Eye (tissue), 1 donor: ENCODE measurements at regions not wholly inside any gene's neighbourhood (a gene's known extent, or its start where the extent isn't known, plus 50 kb on each side); places are given as distances from the start of the nearest gene placed in this dataset.

Experiments
- DNase-seq: peaks from one replicate; pipeline ENCODE4 v3.0.0-alpha.2; 2015

DNA sequence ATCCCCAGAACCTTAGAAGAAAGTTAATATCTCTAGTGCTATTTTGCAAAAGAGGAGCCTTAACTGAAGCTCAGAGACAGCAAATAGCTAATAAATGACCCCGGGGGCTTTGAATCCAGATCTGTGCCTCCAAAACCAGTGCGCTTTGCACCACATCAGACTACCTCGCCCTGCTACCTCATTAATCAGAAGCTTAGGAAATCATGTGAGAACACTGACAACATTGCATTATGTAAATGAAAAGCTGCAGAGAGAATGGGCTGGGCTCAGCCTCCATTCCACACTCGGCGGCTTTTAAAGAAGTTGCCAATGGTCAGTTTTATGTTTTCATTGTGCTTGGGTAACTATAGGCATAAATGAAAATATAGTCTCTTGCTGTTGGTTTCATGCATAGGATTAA lies 54.0 kb upstream of the STMND1 start:
- no peak for DNase-seq

DNA sequence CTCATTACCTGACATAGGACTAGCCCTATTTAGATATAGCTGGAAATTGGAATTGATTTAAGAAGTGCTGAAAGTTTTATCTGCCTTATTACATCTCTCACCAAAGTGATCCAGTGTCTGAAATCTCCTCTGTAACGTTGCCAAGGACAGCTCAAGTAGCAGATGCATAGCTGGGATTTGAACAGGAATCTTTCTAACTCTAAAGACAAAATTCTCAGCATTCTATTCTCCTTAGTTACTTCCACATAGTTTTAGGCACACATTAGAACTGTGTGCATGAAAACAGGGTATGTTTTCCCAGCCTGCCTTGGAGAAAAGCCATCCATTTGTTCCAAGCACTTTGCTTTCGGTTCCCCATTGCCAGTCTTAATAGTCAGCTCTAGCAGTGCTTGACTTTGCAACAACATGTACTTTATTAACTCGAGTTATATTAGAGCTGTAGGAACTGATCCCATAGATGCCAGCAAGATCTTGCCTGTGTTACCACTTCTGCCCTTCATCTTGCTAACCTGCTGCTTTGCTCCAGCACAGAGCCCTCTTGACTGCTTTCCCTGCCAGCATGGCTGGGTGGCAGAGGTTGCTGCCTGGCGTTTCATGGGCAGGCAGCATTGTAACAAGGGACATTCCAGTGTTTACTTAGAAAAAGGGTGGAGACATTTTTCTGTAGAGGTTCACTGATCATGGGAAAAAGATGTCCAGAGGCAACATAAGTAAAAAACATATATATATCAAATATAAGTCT lies 56.1 kb upstream of the STMND1 start:
- no peak for DNase-seq

DNA sequence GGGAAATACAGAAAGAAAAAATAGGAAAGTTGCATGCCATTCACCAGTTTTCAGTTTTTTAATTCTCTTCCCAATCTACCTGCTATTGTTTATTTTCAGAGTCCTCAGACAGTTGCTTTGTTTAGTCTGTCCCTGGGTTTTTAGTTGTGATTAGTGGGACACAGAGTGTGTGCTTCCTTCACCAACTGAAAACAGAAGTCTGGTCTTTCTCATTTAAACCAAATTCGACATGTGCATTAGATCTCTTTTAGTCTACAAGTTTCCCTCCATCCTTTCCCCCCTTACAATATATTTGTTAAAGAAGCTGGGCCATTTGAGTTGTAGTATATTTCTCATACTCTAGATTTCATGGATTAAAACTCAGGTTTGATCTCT lies 58.7 kb upstream of the STMND1 start:
- DNase-seq: no peak

DNA sequence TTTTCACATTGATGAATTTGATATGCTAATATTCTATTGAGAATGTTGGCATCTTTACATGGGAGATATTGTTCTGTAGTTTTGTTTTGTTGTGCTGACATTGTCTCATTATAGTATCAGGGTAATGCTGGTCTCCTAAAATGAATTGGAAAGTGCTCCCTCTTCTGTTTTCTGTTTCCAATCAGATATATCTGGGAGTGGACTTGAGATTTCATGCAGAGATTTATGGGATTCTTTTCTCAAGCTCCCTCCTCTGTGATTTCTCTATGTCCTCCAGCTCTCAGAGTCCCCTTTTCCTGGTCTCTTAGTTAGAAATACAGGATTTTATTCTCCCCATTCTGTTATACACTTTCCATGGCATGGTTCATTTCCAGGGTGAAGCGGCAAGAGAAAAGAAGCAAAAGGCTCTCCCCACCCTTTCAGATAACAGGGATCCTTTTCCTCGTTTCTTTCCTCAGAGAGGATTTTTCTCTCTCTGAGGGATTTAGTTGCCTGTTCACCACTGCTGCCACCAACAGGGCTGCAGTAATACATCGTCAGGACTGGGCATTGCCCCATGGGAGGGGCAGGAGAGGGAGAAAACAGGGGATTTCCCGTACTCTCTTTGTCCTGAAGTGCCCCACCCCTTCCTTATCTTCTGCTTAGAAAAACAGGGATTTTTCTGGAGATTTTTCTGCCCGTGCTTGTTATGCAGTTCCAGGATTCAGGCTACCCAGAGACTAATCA lies 59.3 kb upstream of the STMND1 start:
- no peak for DNase-seq

DNA sequence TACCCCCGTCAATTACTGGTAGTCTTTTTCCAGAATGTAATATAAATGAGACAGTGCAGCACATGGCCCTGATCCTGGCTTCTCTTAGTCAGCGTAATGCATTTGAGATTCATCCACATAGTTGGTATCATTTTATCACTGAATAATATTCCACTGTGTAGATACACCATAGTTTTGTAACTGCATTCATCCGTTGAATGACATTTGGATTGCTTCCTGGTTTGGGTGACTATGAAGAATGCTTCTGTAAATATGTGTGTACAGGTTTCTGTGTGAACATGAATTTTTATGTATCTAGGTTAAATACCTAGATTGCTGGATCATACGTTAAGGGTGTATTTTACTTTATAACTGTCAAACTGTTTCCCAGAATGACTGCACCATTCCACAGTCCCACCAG lies 62.6 kb upstream of the STMND1 start:
- DNase-seq: no peak

DNA sequence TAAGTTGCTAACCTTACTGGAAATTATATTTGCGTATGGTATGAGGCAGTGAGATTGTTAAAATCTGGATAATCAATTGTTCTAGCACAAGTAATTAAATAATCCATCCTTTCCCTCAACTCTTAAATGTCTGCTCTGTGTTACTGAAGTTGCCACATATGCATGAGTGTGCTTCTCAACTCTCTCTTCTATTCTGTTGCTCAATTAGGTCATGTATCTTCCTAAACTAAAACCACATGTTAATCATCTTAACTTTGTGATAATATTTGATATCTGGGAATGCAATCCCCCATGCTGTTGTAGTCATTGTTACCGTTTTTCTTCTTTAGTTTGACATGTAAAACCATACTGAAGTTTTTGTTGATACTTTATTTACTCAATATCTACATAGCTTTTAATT lies 63.5 kb upstream of the STMND1 start:
- DNase-seq: no peak

DNA sequence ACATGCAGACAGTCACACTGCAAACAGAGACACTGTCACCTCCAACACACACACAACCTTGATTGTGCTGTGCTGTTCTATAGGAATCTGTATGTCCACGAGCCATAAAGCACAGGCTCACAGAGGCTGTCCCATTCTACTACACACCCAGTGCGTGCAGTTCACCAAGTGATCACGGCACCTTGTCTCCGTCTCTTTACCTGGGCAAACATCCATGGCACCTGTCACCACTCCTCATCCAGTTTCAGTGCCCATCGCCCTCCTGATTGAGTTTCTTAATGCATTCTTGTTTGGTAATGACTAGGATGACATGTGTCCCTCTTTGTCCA lies 65.8 kb upstream of the STMND1 start:
- DNase-seq: no peak

DNA sequence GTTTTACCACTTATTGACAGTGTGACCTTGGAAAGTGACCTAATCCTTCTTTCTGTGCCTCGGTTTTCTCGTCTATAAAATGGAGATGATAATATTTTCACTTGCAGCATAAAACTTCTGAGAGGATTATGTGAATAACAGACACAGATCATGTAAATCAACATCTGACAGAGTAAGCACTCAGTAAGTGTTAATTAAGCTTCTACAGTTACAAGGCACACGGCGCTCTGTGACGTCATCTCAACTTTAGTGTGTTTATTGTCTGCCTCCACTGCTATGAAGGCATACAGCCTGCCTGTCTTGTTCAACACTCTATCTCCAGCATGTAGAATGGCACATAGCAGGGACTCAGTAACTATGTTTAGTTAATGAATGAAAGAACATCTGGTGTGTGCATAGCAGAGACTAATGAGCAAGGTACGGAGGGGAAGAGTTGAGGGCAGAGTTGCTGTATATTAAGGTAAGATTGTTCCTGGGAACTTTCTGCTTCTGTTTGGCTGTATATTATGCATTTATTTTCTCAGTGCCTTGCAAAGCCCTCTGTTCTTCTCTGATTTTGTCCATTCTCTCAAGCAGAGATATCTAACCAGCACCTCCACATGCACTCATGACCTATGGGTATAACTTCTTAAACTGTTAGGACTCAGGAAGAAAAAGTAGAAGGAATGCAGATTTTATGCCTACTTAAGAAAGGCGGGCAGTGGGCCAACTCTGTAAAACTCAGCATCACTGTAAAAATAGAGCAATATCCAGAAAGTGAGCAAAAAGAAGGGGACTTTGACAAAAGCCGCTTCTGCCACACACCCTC lies 66.4 kb upstream of the STMND1 start:
- DNase-seq: no peak

DNA sequence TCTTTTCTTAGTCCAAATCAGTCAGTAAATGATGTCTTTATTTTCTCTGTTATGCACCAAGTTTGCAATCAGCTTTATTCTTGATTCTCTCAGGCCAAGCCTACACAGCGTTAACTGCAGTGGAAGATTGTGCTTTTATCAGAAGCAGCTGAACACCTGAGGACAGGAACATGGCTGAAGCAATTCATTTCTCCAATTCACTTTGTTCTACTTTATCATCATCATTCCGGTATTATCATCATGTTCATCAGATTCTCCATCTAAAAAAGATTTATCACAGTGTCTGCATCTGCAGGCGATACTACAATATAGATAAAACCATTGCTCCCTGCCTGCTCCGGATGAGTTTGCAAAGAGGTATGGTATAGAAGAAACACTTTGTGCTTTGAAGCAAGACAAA lies 68.1 kb upstream of the STMND1 start:
- no peak for DNase-seq

DNA sequence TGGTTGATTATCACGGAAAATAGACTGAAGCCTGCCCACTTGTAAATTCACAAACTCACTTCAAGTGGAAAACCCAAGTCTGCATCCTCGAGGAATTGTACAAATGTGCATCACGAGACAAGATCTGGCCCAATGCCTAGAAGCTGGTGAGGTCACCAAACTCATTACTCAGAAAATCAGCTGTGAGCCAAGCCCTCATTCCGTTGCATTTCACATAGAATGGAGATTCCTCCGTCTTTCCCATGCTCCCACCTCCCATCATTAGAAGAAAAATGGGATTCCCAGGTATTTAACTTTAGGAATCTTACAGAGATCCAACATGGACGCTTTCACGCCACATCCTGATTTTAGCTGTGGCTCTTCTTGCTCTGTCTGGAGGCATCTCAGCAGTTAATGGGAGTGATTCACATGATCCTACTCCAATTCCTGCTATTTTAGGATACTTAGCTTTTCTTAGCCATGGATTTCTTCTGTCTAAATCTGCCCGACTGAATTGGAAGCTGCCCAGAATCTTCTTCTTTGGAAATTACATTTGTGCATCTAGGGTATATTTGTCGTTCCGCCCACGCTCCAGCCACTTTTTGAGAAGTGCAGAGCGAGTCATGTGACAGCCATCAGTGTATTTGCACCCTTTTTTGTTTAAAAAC lies 68.7 kb upstream of the STMND1 start:
- DNase-seq: peak; percentile 87

DNA sequence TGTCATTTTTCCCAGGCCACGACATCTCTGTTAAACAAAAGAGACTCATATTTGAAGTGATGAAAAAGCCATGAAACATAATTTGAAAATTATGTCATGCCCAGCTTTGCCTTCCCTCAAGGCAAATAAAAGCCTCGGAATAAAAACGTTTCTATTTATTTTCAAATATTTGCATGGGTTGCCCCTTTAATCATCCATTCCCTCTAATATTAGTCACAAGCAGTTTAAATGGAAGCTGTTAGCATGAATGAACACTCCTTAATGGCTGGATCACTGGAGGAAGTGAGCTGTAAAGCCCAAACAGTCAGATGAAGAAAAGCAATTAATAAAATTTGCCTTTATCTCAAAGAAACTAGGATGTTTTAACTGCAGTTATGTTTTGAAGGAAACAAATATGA lies 69.3 kb upstream of the STMND1 start:
- no peak for DNase-seq

DNA sequence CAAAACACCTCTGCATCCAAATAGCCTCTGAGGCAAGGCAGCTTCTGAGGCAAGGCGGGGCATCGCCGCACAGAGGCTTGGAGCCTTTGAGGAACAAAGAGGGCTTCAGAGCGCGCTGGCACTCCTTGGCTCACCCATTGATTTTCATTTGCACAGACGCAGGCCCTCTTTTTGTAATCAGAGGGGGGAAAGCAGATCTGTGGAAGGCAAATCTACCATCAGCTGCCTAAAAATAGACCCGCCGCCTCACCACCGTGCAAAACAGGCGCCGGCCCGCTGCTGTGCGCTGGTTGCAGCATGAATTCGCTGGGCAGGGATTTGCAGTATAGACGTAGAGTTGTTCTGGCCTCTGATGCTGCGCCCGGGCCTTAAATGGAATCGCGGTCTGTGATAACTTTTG lies 69.9 kb upstream of the STMND1 start:
- DNase-seq: no peak

DNA sequence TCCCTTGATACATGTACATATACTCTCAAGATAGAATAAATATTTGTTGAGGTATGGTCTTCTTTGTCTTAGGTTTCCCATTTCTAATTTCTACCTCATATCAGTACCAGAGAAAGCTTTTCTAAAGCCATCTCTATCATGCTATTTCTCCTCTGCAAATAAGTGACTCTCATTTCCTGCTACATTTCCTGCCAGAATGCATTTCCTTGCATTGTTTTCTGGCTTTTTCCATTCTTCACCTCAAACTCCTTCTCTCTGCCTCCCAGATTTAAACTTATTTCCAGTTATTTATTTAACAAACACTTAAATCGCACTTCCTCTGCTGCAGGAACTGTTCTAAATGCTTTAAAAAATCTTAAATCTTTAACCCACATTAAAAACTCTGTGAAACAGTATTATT lies 74.4 kb upstream of the STMND1 start:
- DNase-seq: no peak

DNA sequence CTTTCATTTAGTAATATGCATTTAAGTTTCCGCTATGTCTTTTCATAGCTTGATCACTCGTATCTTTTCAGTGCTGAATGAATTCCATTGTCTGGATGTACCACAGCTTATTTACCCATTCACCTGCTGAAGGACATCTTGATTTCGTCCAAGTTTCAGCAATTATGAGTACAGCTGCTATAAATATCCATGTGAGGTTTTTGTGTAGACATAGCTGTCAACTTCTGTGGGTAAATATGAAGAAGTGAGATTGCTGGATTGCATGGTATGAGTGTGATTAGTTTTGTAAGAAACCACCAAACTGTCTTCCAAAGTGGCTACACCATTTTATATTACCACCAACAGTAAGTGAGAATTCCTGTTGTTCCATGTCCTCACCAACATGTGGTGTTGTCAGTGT lies 79.2 kb upstream of the STMND1 start:
- DNase-seq: no peak

DNA sequence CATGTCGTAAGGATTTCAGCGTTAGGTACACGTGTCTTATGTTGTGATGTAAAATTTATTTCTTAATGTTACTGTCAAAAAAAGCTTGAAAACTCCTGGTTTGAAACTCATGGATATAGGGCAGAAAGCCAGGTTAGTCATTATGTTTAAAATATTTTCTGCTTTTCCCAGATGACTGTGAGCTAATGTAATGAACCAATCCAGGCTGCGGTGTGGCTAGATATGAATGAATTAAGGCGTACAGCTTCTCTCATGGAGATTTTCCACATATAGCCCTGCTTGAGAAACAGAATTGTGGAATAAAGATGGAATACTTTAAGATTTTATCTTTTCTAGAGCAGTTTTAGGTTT lies 80.3 kb upstream of the STMND1 start:
- DNase-seq: peak; percentile 34

DNA sequence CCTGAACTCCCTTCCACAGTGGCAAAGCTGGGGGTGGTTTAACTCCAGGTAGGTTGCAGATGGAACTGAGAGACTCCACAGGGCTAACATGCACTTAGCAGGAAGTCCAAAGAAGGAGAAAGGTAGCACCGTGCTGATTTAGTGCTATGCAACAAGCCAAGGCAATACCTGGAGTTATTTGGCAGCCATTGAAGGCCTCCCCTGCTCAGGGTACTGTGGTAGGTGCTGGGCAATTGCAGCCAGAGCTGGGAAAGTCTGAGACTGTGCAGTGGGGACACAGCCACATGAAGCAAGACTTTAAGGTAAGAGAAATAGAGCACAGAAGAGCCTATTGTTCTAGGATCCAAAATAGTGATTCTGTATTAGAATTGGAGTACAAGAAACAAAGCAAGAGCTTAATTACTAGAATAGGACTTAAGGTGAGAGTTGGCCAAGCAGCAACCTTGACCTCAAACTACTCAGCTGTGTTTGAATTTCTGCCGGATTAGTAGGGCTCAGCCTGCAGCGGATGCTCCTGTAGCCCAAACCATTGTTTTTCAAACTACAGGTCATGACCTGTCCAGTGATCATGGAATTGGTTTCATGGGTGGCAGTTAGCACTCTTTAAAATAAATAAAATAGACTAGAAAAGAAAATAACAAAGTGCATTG lies 80.8 kb upstream of the STMND1 start:
- no peak for DNase-seq

DNA sequence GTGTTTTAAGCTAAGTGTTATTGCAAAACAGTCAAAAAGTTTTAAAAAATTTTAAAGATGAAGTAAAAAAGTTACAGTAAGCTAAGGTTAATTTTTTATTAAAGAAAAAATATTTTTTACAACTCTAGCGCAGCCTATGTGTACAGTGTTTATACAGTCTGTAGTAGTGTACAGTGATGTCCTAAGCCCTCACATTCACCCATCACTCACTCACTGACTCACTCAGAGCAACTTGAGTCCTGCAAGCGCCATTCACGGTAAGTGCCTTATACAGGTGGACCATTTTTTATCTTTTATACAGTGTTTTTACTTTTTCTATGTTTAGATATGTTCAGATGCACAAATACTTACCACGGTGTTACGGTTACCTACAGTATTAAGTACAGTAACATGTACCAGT lies 83.4 kb upstream of the STMND1 start:
- DNase-seq: no peak

DNA sequence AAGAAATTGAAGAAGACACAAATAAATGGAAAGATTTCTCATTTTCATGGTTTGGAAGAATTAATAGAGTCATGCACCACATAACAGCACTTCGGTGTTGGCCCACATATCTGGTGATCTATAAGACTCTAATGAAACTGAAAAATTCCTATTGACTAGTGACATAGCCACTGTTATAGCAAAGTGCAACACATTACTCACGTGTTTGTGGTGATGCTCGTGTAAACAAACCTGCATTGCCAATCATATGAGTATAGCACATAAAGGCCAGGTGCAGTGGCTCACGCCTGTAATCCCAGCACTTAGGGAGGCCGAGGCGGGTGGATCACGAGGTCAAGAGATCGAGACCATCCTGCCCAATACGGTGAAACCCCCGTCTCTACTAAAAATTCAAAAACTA lies 84.4 kb upstream of the STMND1 start:
- DNase-seq: no peak

DNA sequence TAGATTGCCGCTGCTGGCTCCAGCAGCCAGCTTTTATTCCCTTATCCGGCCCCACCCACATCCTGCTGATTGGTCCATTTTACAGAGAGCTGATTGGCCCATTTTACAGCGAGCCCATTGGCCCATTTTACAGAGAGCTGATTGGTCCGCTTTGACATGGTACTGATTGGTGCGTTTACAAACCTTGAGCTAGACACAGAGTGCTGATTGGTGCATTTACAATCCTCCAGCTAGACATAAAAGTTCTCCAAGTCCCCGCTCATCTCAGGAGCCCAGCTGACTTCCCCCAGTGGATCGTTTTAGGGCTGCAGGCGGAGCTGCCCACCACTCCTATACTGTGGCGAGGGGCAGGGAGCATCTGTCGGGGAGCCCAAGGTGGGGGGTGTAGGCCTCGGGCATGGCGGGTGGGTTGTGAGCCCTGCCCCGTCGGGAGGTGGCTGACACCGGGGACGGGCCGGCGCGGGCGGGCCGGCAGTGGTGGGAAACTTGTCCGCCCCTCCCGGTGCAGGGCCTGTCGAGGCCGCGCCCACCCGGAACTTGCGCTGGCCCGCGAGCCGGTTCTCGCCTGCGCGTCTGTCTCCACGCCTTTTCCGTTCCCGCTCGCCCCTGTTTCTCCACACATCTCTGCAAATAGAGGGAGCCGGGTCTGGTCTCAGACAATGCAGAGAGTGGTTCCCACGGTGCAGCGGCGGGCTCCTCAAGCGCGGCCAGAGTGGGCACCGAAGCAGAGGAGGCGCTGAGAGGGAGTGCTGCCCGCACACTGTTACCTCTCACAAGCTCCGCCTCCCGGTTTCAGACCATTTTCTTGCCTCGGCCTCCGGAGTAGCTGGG lies 86.1 kb upstream of the STMND1 start:
- peak; percentile 58 for DNase-seq

DNA sequence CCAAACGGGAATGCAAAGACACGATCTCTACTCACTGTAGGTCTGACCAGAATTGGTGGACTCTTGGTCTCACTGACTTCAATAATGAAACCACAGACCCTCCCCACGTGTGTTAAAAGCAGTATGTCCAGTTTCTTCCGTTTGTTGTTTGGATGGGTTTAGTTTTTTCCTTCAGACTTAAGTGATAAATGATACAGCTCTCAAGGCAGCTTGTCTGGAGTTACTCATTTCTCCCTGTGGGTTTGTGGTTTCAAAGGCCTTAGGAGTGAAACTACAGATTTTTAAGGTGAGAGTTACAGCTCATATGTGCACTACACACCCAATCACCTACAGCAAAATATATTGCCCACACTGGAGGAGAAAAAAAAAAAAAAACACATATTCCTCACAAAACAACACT lies 86.7 kb upstream of the STMND1 start:
- no peak for DNase-seq

DNA sequence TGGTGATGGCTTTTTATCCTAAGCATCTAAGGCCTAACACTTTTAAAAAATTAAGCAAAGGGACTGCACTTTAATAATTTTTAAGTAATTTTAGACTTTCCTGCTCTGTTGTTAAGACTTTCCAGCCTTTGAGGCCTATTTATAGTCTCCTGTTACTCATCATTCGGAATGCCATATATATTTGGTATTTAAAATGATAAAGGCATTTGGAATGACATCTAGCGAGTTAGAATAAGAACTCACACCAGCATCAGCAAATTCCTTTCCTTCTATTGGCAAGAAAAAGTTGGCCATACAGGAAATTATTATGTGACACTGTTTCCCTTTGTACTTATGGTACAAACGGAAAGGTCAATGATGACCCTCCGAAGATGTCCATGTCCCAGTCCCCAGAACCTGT lies 88.1 kb upstream of the STMND1 start:
- no peak for DNase-seq
